CD4-positive, alpha-beta T cell (primary cell): ENCODE measurements at regions not wholly inside any gene's neighbourhood (a gene's known extent, or its start where the extent isn't known, plus 50 kb on each side); places are given as distances from the start of the nearest gene placed in this dataset.

ENCODE experiments used
- ATAC-seq: fragments of 200-7000 bp; cut with Tn5 transposase; one replicate; pipeline ENCODE4 v1.10.0; 2022; ENCODE audit warnings: mild to moderate bottlenecking; ENCODE audit not compliant: poor library complexity
- CTCF ChIA-PET: fragments of 350-600 bp; sonication (Branson Sonifier 250); formaldehyde crosslinking; loops from one replicate; lab custom pipeline; 2021; ENCODE audit warnings: antibody characterized with exemption, inconsistent platforms; lab: Charles Lee
- POLR2A ChIA-PET: fragments of 350-600 bp; sonication (Branson Sonifier 250); formaldehyde crosslinking; loops from one replicate; lab custom pipeline; 2021; ENCODE audit warnings: antibody characterized with exemption, inconsistent platforms; lab: Charles Lee
- DNase-seq, 14 experiments: peaks; one replicate each; pipeline ENCODE4 v3.0.0-alpha.2; 2013 to 2020; ENCODE audit warnings: mixed read lengths in 2 of 14
- H3K27ac ChIP-seq, 2 donors: one replicate each; pipeline versions ENCODE4 v1.5.1 to v1.7.0; 2013; ENCODE audit warnings: low read length in 2 of 2, low read depth in 1 of 2, mild to moderate bottlenecking in 1 of 2
- H3K27me3 ChIP-seq, 2 experiments: 1 replicate in 1 of 2; 2 replicates in 1 of 2; pipeline versions ENCODE4 v1.6.1 to v1.7.0; 2013; ENCODE audit warnings: low read length in 2 of 2, control low read depth in 1 of 2, mild to moderate bottlenecking in 1 of 2, moderate library complexity in 1 of 2; ENCODE audit not compliant: insufficient read depth in 2 of 2, control insufficient read depth in 1 of 2
- H3K36me3 ChIP-seq: one replicate; pipeline ENCODE4 v1.6.1; 2013; ENCODE audit warnings: low read length, control low read depth; ENCODE audit not compliant: insufficient read depth
- H3K4me1 ChIP-seq: one replicate; pipeline ENCODE4 v1.6.1; 2013; ENCODE audit warnings: low read length, control low read depth; ENCODE audit not compliant: insufficient read depth
- H3K4me3 ChIP-seq: one replicate; pipeline ENCODE4 v1.5.1; 2013; ENCODE audit warnings: mild to moderate bottlenecking, low read length, moderate library complexity
- H3K9me3 ChIP-seq, 2 experiments: 1 replicate in 1 of 2; 2 replicates in 1 of 2; pipeline versions ENCODE4 v1.6.1 to v1.7.0; 2013; ENCODE audit warnings: low read length in 2 of 2, mild to moderate bottlenecking in 2 of 2, control low read depth in 1 of 2, moderate library complexity in 1 of 2; ENCODE audit not compliant: control insufficient read depth in 1 of 2, insufficient read depth in 1 of 2
- H3K27ac Mint-ChIP-seq: one replicate; pipeline ENCODE4 v1.8.0; 2020; ENCODE audit warnings: mixed read lengths
- H3K27me3 Mint-ChIP-seq: one replicate; pipeline ENCODE4 v1.8.0; 2021; ENCODE audit warnings: mixed read lengths
- H3K36me3 Mint-ChIP-seq: one replicate; pipeline ENCODE4 v1.8.0; 2021; ENCODE audit warnings: low read depth, mixed read lengths
- H3K4me1 Mint-ChIP-seq: one replicate; pipeline ENCODE4 v1.8.0; 2021; ENCODE audit warnings: low read depth, mixed read lengths
- H3K4me3 Mint-ChIP-seq: one replicate; pipeline ENCODE4 v1.8.0; 2020; ENCODE audit warnings: mild to moderate bottlenecking, mixed read lengths
- H3K9me3 Mint-ChIP-seq: one replicate; pipeline ENCODE4 v1.8.0; 2020; ENCODE audit warnings: mixed read lengths
- CTCF ChIP-seq: fragments of 200-600 bp; IDR thresholded peaks from one replicate; pipeline ENCODE4 v1.8.0; 2022; ENCODE audit warnings: antibody characterized with exemption, mild to moderate bottlenecking
- intact Hi-C, 2 experiments: fragments of 100-400 bp; cut with DNase I in 1 of 2; cut with micrococcal nuclease in 1 of 2; formaldehyde crosslinking; loops; one replicate each; pipeline versions ENCODE4 v1.15.1 to v1.9.0; 2023 to 2025; cut with DNase I, micrococcal nuclease

- Mint-ChIP-seq H3K4me1 (no peaks in the 10 kb centered on the region), H3K27ac (no peak overlapping the region), H3K27me3 (no peaks in the 10 kb centered on the region), H3K36me3 (no peaks in the 10 kb centered on the region), H3K9me3 (peaks cover 8% of the 10 kb centered on the region), H3K4me3 (no peak overlapping the region)
- Histone ChIP-seq H3K4me1 (no peaks in the 10 kb centered on the region), H3K36me3 (no peaks in the 10 kb centered on the region), H3K9me3 (peaks cover 4% of the 10 kb centered on the region in 2 experiments), H3K27me3 (no peaks in the 10 kb centered on the region), H3K27ac (no peak overlapping the region), H3K4me3 (no peak overlapping the region)
- ATAC-seq = no peak
- no peak for TF ChIP-seq CTCF
- POLR2A ChIA-PET = no interaction called here
- CTCF ChIA-PET = no interaction called here
- no peak for DNase-seq
- intact Hi-C loops = no loop called here
These were observed 1371.7 kb upstream of the PABPC4L start for GRCh38 chr4:135573251-135573650.

- no peak overlapping the region for H3K27ac Mint-ChIP-seq
- H3K36me3 Mint-ChIP-seq = no peaks in the 10 kb centered on the region
- no peaks in the 10 kb centered on the region for H3K36me3 ChIP-seq
- H3K4me3 ChIP-seq = no peak overlapping the region
- ChIA-PET CTCF (no interaction called here), POLR2A (no interaction called here)
- no peak overlapping the region for H3K4me3 Mint-ChIP-seq
- no peak overlapping the region for H3K27ac ChIP-seq
- no peak for TF ChIP-seq CTCF
- peaks cover 8% of the 10 kb centered on the region for H3K9me3 Mint-ChIP-seq
- peaks cover 0 to 3% of the 10 kb centered on the region in 2 experiments for H3K9me3 ChIP-seq
- ATAC-seq (no peak), DNase-seq (no peak)
- no peaks in the 10 kb centered on the region for H3K4me1 ChIP-seq
- H3K4me1 Mint-ChIP-seq = no peaks in the 10 kb centered on the region
- intact Hi-C loops = no loop called here
- H3K27me3 Mint-ChIP-seq = no peaks in the 10 kb centered on the region
- H3K27me3 ChIP-seq = no peaks in the 10 kb centered on the region
These were observed 1362.5 kb upstream of the PABPC4L start for GRCh38 chr4:135564090-135564489.

- no peak for TF ChIP-seq CTCF
- Histone ChIP-seq H3K27ac (no peak overlapping the region), H3K9me3 (no peaks in the 10 kb centered on the region), H3K27me3 (no peaks in the 10 kb centered on the region), H3K36me3 (no peaks in the 10 kb centered on the region), H3K4me1 (no peaks in the 10 kb centered on the region), H3K4me3 (no peak overlapping the region)
- DNase-seq (no peak), ATAC-seq (no peak)
- Mint-ChIP-seq H3K4me3 (no peak overlapping the region), H3K4me1 (no peaks in the 10 kb centered on the region), H3K36me3 (no peaks in the 10 kb centered on the region), H3K27ac (no peak overlapping the region), H3K27me3 (no peaks in the 10 kb centered on the region), H3K9me3 (no peaks in the 10 kb centered on the region)
- ChIA-PET POLR2A (no interaction called here), CTCF (no interaction called here)
- intact Hi-C loops = no loop called here
These were observed 1351.6 kb upstream of the PABPC4L start for GRCh38 chr4:135553213-135553612.
